ENCODE measurements at regions not wholly inside any gene's neighbourhood (a gene's known extent, or its start where the extent isn't known, plus 50 kb on each side); places are given as distances from the start of the nearest gene placed in this dataset.

DNA sequence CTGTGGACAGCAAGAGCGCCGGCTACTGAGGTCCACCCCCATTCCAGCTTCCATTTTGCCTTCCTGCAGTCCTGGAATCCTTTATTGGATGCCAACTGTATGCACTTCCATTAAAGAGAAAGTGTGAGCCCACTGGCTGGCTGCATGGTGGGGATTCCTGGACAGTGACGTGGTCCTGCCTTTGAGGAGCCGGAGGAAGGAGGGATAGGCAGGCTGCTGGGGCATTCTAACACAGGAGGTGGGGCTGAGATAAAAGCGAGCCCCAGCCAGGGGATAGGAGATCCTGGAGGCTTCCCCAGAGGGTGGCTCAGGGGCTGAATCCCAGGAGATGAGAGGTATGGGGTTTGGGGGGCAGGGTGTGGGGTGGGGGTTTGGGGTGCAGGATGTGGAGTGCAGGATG, 984.7 kb downstream of the BRD1 start (continued):
- no peak for TF ChIP-seq ZNF70 (CRISPR knock-in tag; IDR thresholded peaks at IDR 0.05)

DNA sequence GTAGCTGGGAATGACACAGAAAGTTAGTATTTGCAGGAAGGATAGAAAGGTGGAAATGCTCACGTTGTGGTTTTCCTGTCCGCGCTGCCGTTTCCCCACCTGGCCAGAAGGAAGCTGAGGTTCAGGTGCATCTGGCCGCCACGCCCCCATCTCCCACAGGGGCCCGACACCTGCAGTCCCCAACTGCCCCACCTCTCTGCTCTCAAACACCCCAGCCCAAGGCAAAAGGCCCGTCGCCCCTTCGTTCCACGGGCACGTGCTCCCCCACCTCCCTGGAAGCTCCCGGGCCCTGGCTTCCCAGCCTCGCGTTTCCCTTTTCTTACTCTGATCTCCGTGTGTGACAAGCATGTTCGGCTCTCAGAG, 985.1 kb downstream of the BRD1 start:
- no peak for ATAC-seq
- TF ChIP-seq ZNF565 (CRISPR knock-in tag; conservative IDR thresholded peaks at IDR 0.05; ENCODE audit: low read depth) (no peak), SNAI2 (CRISPR knock-in tag; IDR thresholded peaks at IDR 0.05) (no peak), ZC3H10 (CRISPR knock-in tag; IDR thresholded peaks at IDR 0.05) (no peak), PPARA (CRISPR knock-in tag; IDR thresholded peaks at IDR 0.05; ENCODE audit: borderline replicate concordance) (no peak), GLIS3 (CRISPR knock-in tag; IDR thresholded peaks at IDR 0.05) (no peak), ZFP3 (CRISPR knock-in tag; IDR thresholded peaks at IDR 0.05) (no peak), ESRRG (CRISPR knock-in tag; IDR thresholded peaks at IDR 0.05) (no peak), CSDC2 (CRISPR knock-in tag; IDR thresholded peaks at IDR 0.05) (no peak), OSR1 (CRISPR knock-in tag; IDR thresholded peaks at IDR 0.05) (no peak)
- TF ChIP-seq, protein P1, sequence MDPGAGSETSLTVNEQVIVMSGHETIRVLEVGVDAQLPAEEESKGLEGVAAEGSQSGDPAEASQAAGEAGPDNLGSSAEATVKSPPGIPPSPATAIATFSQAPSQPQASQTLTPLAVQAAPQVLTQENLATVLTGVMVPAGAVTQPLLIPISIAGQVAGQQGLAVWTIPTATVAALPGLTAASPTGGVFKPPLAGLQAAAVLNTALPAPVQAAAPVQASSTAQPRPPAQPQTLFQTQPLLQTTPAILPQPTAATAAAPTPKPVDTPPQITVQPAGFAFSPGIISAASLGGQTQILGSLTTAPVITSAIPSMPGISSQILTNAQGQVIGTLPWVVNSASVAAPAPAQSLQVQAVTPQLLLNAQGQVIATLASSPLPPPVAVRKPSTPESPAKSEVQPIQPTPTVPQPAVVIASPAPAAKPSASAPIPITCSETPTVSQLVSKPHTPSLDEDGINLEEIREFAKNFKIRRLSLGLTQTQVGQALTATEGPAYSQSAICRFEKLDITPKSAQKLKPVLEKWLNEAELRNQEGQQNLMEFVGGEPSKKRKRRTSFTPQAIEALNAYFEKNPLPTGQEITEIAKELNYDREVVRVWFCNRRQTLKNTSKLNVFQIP (CRISPR knock-in tag; IDR thresholded peaks at IDR 0.05; ENCODE audit: borderline replicate concordance, low read depth): no peak
- TF ChIP-seq, protein P2, sequence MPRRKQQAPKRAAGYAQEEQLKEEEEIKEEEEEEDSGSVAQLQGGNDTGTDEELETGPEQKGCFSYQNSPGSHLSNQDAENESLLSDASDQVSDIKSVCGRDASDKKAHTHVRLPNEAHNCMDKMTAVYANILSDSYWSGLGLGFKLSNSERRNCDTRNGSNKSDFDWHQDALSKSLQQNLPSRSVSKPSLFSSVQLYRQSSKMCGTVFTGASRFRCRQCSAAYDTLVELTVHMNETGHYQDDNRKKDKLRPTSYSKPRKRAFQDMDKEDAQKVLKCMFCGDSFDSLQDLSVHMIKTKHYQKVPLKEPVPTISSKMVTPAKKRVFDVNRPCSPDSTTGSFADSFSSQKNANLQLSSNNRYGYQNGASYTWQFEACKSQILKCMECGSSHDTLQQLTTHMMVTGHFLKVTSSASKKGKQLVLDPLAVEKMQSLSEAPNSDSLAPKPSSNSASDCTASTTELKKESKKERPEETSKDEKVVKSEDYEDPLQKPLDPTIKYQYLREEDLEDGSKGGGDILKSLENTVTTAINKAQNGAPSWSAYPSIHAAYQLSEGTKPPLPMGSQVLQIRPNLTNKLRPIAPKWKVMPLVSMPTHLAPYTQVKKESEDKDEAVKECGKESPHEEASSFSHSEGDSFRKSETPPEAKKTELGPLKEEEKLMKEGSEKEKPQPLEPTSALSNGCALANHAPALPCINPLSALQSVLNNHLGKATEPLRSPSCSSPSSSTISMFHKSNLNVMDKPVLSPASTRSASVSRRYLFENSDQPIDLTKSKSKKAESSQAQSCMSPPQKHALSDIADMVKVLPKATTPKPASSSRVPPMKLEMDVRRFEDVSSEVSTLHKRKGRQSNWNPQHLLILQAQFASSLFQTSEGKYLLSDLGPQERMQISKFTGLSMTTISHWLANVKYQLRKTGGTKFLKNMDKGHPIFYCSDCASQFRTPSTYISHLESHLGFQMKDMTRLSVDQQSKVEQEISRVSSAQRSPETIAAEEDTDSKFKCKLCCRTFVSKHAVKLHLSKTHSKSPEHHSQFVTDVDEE (CRISPR knock-in tag; IDR thresholded peaks at IDR 0.05): no peak
- TF ChIP-seq, protein P3, sequence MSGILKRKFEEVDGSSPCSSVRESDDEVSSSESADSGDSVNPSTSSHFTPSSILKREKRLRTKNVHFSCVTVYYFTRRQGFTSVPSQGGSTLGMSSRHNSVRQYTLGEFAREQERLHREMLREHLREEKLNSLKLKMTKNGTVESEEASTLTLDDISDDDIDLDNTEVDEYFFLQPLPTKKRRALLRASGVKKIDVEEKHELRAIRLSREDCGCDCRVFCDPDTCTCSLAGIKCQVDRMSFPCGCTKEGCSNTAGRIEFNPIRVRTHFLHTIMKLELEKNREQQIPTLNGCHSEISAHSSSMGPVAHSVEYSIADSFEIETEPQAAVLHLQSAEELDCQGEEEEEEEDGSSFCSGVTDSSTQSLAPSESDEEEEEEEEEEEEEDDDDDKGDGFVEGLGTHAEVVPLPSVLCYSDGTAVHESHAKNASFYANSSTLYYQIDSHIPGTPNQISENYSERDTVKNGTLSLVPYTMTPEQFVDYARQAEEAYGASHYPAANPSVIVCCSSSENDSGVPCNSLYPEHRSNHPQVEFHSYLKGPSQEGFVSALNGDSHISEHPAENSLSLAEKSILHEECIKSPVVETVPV (CRISPR knock-in tag; IDR thresholded peaks at IDR 0.05): no peak

DNA sequence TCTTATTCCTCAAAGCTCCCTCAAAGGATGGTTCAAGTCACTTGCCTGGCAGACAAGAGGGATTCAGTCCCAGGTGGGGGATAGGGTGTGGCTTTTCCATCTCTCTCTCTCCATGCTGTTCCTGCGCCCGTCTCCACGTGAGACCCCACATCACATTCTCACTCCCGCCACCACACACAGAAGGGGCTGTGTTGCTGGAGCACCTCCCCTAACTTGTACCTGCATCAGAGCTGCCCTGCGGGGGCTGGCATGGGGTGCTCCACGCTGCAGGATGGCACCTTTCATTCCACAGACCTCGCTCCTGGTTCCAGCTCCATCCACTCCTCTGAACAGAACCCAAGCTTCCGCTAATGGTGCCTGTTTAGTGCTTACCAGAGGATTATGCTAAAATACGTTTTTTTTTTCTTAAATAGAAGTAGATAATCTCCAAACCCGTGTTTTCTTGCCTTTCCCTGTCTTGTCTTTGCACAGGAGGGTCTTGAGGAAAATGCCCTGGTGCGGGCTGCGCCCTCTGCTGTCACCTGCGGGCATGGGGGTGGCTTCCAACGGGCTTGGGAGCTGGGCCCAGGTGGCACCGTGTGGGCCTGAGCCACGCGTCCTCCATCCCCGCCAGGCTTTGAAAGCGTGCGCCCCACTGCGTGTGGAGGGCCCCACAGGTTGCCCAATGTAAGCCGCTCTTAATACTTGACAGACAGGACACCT, 985.6 kb downstream of the BRD1 start:
- TF ChIP-seq SNAI2 (CRISPR knock-in tag; IDR thresholded peaks at IDR 0.05): no peak
- ATAC-seq: no peak

DNA sequence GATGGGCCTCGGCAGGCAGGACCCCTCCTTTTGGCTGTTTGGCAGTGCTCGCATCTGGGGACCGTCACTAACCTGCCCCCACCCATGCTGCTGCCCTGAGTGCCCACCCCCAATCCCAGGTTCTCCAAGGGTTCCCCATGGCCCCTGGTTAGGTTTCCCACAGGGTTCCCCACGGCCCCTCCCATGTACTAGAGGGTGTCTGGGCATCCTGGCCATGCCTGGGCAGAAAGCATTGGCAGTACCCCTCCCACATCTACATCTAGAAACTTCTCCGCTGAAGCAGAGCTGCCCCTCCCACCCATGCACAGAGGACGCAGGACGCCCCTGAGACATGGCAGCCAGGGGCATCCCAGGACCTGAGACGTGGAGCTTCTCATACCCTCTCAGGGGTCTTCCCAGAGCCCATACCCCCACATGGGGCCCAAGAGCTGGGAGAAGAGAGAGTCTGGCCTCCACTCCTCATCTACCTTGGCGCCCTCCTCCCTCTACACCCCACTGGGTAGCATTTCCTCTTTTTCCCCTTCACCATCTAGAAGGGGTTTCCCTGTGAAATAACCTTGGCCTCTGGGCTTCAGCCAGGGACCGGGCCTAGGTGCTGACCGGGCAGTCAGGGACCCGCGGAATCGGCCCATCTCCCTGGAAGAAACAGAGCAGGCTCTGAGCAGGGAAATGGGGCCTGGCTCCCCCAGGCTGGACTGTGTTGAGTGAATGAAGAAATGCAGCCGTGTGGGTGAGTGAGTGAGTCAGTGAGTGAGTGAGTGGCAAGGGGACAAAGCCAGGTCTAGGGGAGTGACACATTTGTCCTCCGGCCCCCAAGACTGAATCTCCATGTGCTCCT, 987.3 kb downstream of the BRD1 start:
- ATAC-seq: no peak
- TF ChIP-seq CSDC2 (CRISPR knock-in tag; IDR thresholded peaks at IDR 0.05) (no peak), GLIS3 (CRISPR knock-in tag; IDR thresholded peaks at IDR 0.05) (no peak), ZNF565 (CRISPR knock-in tag; conservative IDR thresholded peaks at IDR 0.05; ENCODE audit: low read depth) (no peak), TOX (CRISPR knock-in tag; IDR thresholded peaks at IDR 0.05; ENCODE audit: borderline replicate concordance) (no peak), ISL1 (CRISPR knock-in tag; IDR thresholded peaks at IDR 0.05) (no peak), ZC3H10 (CRISPR knock-in tag; IDR thresholded peaks at IDR 0.05) (no peak), PPARA (CRISPR knock-in tag; IDR thresholded peaks at IDR 0.05; ENCODE audit: borderline replicate concordance) (no peak), ZNF70 (CRISPR knock-in tag; IDR thresholded peaks at IDR 0.05) (no peak), ZNF8 (CRISPR knock-in tag; IDR thresholded peaks at IDR 0.05) (no peak), SNAI2 (CRISPR knock-in tag; IDR thresholded peaks at IDR 0.05) (no peak), ZFP3 (CRISPR knock-in tag; IDR thresholded peaks at IDR 0.05) (no peak), TCF4 (CRISPR knock-in tag; IDR thresholded peaks at IDR 0.05; ENCODE audit: borderline replicate concordance) (no peak), ZFP30 (CRISPR knock-in tag; IDR thresholded peaks at IDR 0.05) (no peak), BACH2 (CRISPR knock-in tag; IDR thresholded peaks at IDR 0.05; ENCODE audit: borderline replicate concordance) (no peak), RARB (CRISPR knock-in tag; IDR thresholded peaks at IDR 0.05) (no peak)
- TF ChIP-seq, protein P3 (CRISPR knock-in tag; IDR thresholded peaks at IDR 0.05): no peak
- TF ChIP-seq, protein P4, sequence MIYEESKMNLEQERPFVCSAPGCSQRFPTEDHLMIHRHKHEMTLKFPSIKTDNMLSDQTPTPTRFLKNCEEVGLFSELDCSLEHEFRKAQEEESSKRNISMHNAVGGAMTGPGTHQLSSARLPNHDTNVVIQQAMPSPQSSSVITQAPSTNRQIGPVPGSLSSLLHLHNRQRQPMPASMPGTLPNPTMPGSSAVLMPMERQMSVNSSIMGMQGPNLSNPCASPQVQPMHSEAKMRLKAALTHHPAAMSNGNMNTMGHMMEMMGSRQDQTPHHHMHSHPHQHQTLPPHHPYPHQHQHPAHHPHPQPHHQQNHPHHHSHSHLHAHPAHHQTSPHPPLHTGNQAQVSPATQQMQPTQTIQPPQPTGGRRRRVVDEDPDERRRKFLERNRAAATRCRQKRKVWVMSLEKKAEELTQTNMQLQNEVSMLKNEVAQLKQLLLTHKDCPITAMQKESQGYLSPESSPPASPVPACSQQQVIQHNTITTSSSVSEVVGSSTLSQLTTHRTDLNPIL (CRISPR knock-in tag; IDR thresholded peaks at IDR 0.05; ENCODE audit: low read depth): no peak
- TF ChIP-seq, protein P2 (CRISPR knock-in tag; IDR thresholded peaks at IDR 0.05): no peak

Data from SK-N-SH treated with all-trans-retinoic acid at 6 μM for 48 hours (cell line).